HL-60 (cell line): ENCODE measurements at regions not wholly inside any gene's neighbourhood (a gene's known extent, or its start where the extent isn't known, plus 50 kb on each side); places are given as distances from the start of the nearest gene placed in this dataset.

Experiments
- DNase-seq, 2 experiments: peaks; one replicate each; pipeline ENCODE4 v3.0.0-alpha.2; 2010 to 2020; ENCODE audit warnings: low read depth in 1 of 2, low spot score in 1 of 2
- H3K27ac ChIP-seq: fragments of 250-450 bp; sonication (Bioruptor Pico); replicated peaks from 2 replicates; pipeline ENCODE4 v1.5.1; 2020; ENCODE audit warnings: mild to moderate bottlenecking, moderate library complexity
- H3K27me3 ChIP-seq: fragments of 250-450 bp; sonication (Bioruptor Pico); 2 replicates; pipeline ENCODE4 v1.5.1; 2021; ENCODE audit warnings: mild to moderate bottlenecking, moderate library complexity; ENCODE audit not compliant: insufficient read depth, poor library complexity, severe bottlenecking
- H3K4me3 ChIP-seq: replicated peaks from 2 replicates; pipeline ENCODE4 v1.5.1; 2011; ENCODE audit warnings: mild to moderate bottlenecking, control low read depth, low read length; ENCODE audit not compliant: insufficient read depth
- GABPA ChIP-seq: IDR thresholded peaks from 2 replicates; pipeline ENCODE4 v1.6.1; 2012; ENCODE audit warnings: low read depth
- POLR2AphosphoS5 ChIP-seq: IDR thresholded peaks from 2 replicates; pipeline ENCODE4 v1.6.1; 2012; ENCODE audit warnings: low read depth
- SPI1 ChIP-seq: IDR thresholded peaks from 2 replicates; pipeline ENCODE4 v1.6.1; 2012; ENCODE audit warnings: low read depth, mild to moderate bottlenecking, borderline replicate concordance
- TF ChIP-seq, protein P1 (sequence below): IDR thresholded peaks from 2 replicates; pipeline ENCODE4 v1.6.1; 2012; ENCODE audit warnings: low read depth; ENCODE audit not compliant: insufficient replicate concordance
- TF ChIP-seq, protein P2 (sequence below): IDR thresholded peaks from one replicate; pipeline ENCODE4 v1.5.1; 2011; ENCODE audit warnings: low read length, control low read depth, inconsistent platforms; ENCODE audit not compliant: insufficient read depth

DNA sequence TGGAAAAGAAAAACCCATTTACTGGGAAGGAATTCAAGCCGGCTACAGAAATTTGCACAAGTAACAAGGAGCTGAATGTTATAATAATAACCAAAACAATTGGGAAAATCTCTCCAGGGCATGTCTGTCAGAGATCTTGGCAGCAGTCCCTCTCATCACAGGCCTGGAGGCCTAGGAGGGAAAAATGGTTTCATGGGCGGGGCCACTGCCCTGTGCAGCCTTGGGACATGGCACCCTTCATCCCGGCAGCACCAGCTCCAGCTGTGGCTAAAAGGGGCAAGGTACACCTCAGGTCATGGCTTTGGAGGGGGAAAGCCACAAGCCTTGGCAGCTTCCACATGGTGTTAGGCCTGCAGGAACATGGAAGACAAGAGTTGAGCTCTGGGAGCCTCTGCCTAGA, 513.1 kb upstream of the CNKSR2 start:
- H3K4me3 ChIP-seq: no peak overlapping the region
- TF ChIP-seq, protein P1, sequence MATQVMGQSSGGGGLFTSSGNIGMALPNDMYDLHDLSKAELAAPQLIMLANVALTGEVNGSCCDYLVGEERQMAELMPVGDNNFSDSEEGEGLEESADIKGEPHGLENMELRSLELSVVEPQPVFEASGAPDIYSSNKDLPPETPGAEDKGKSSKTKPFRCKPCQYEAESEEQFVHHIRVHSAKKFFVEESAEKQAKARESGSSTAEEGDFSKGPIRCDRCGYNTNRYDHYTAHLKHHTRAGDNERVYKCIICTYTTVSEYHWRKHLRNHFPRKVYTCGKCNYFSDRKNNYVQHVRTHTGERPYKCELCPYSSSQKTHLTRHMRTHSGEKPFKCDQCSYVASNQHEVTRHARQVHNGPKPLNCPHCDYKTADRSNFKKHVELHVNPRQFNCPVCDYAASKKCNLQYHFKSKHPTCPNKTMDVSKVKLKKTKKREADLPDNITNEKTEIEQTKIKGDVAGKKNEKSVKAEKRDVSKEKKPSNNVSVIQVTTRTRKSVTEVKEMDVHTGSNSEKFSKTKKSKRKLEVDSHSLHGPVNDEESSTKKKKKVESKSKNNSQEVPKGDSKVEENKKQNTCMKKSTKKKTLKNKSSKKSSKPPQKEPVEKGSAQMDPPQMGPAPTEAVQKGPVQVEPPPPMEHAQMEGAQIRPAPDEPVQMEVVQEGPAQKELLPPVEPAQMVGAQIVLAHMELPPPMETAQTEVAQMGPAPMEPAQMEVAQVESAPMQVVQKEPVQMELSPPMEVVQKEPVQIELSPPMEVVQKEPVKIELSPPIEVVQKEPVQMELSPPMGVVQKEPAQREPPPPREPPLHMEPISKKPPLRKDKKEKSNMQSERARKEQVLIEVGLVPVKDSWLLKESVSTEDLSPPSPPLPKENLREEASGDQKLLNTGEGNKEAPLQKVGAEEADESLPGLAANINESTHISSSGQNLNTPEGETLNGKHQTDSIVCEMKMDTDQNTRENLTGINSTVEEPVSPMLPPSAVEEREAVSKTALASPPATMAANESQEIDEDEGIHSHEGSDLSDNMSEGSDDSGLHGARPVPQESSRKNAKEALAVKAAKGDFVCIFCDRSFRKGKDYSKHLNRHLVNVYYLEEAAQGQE: no peak
- TF ChIP-seq POLR2AphosphoS5 (no peak), SPI1 (no peak)
- TF ChIP-seq, protein P2, sequence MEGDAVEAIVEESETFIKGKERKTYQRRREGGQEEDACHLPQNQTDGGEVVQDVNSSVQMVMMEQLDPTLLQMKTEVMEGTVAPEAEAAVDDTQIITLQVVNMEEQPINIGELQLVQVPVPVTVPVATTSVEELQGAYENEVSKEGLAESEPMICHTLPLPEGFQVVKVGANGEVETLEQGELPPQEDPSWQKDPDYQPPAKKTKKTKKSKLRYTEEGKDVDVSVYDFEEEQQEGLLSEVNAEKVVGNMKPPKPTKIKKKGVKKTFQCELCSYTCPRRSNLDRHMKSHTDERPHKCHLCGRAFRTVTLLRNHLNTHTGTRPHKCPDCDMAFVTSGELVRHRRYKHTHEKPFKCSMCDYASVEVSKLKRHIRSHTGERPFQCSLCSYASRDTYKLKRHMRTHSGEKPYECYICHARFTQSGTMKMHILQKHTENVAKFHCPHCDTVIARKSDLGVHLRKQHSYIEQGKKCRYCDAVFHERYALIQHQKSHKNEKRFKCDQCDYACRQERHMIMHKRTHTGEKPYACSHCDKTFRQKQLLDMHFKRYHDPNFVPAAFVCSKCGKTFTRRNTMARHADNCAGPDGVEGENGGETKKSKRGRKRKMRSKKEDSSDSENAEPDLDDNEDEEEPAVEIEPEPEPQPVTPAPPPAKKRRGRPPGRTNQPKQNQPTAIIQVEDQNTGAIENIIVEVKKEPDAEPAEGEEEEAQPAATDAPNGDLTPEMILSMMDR: no peak
- no peak for DNase-seq
- no peaks in the 10 kb centered on the region for H3K27me3 ChIP-seq
- no peak overlapping the region for H3K27ac ChIP-seq

DNA sequence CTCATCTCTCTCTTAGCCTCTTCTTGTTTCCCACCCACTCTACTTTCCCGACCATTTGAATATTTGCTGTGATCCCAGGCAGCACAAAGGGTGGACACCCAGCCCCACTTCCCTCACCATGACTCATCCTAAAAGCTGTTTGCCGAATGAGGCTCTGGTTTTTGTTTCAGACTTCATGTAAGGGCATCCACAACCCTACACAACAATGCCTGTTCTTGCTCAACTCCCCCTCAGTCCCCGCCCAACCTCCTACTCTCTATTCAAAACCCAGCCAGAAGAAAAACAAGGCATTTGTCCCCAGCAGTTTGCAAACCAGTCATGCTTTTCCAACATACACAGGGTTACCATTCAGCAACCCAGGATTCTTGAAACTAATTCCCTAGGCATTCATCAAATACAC, 516.5 kb upstream of the CNKSR2 start:
- no peak for DNase-seq
- no peak overlapping the region for H3K27ac ChIP-seq
- no peaks in the 10 kb centered on the region for H3K27me3 ChIP-seq
- TF ChIP-seq, protein P1: no peak
- TF ChIP-seq, protein P2: no peak
- TF ChIP-seq POLR2AphosphoS5: no peak
- no peak for TF ChIP-seq SPI1
- TF ChIP-seq GABPA: no peak
- H3K4me3 ChIP-seq: no peak overlapping the region

DNA sequence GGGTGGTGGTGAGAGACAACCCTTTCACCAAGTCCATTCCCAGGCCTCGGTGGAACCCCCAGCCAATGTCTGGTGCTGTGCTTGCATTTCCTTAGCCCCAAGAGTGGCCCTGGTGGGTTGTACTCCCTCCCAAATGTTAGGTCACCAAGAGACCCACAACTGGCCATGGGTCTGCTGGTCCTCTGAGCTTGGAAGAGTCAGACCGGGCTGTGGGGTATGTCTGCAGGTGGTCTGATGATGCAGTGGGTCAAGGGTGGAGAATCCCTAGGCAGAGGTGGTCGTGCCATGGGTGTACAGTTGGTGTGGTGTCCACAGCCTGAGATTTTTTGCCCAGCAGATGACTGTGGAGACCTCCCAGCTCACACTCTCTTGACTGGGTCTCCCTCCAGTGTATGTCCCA, 535.7 kb upstream of the CNKSR2 start:
- Histone ChIP-seq H3K27me3 (no peaks in the 10 kb centered on the region), H3K27ac (no peak overlapping the region), H3K4me3 (no peak overlapping the region)
- no peak for DNase-seq
- TF ChIP-seq POLR2AphosphoS5 (no peak), SPI1 (no peak), GABPA (no peak)
- TF ChIP-seq, protein P1: no peak
- TF ChIP-seq, protein P2: no peak
